B cell (primary cell): ENCODE measurements at regions not wholly inside any gene's neighbourhood (a gene's known extent, or its start where the extent isn't known, plus 50 kb on each side); places are given as distances from the start of the nearest gene placed in this dataset.

Source experiments
- ATAC-seq: fragments of 200-7000 bp; cut with Tn5 transposase; one replicate; pipeline ENCODE4 v1.10.0; 2021; ENCODE audit warnings: low read depth, mild to moderate bottlenecking, moderate number of reproducible peaks, moderate library complexity
- CTCF ChIA-PET: fragments of 350-600 bp; sonication (Branson Sonifier 250); formaldehyde crosslinking; loops from one replicate; lab custom pipeline; 2021; ENCODE audit warnings: antibody characterized with exemption, inconsistent platforms; lab: Charles Lee
- POLR2A ChIA-PET: fragments of 350-600 bp; sonication (Branson Sonifier 250); formaldehyde crosslinking; loops from one replicate; lab custom pipeline; 2021; ENCODE audit warnings: antibody characterized with exemption; lab: Charles Lee
- DNase-seq: peaks from one replicate; pipeline ENCODE4 v3.0.0; 2013
- H2AFZ ChIP-seq: 2 replicates; pipeline ENCODE4 v1.6.1; 2012; ENCODE audit warnings: mild to moderate bottlenecking, low read depth, low read length; ENCODE audit not compliant: insufficient read depth, poor library complexity, severe bottlenecking
- H3K27ac ChIP-seq, 2 donors: 1 replicate in 1 of 2; 2 replicates in 1 of 2; pipeline ENCODE4 v1.5.1; 2012 to 2013; ENCODE audit warnings: low read length in 2 of 2, mild to moderate bottlenecking in 2 of 2, moderate library complexity in 1 of 2
- H3K27me3 ChIP-seq, 4 experiments: fragments of 200-600 bp in 1 of 4; sonication (generic) in 1 of 4; replicated peaks in 1 of 4; 1 replicate in 2 of 4; 2 replicates in 2 of 4; pipeline versions ENCODE4 v1.6.1 to v1.7.0; 2013 to 2016; ENCODE audit warnings: low read length in 3 of 4, mild to moderate bottlenecking in 2 of 4, mixed read lengths in 1 of 4, moderate library complexity in 1 of 4; ENCODE audit not compliant: insufficient read depth in 4 of 4, control insufficient read depth in 3 of 4; ENCODE audit errors: control extremely low read depth in 1 of 4
- H3K36me3 ChIP-seq, 2 experiments: replicated peaks in 1 of 2; 1 replicate in 1 of 2; 2 replicates in 1 of 2; pipeline versions ENCODE4 v1.6.1 to v1.7.1; 2013; ENCODE audit warnings: low read length in 1 of 2; ENCODE audit not compliant: insufficient read depth in 2 of 2, control insufficient read depth in 1 of 2; ENCODE audit errors: control extremely low read depth in 1 of 2, extremely low read depth in 1 of 2
- H3K4me1 ChIP-seq, 2 donors: fragments of 200-600 bp in 1 of 2; sonication (generic) in 1 of 2; 1 replicate in 1 of 2; 2 replicates in 1 of 2; pipeline versions ENCODE4 v1.5.1 to v1.6.1; 2013 to 2017; ENCODE audit warnings: low read length in 2 of 2; ENCODE audit not compliant: control insufficient read depth in 2 of 2, insufficient read depth in 2 of 2
- H3K4me2 ChIP-seq: replicated peaks from 2 replicates; pipeline ENCODE3; 2012; ENCODE audit warnings: mild to moderate bottlenecking, low read depth, low read length; ENCODE audit not compliant: poor library complexity, severe bottlenecking
- H3K4me3 ChIP-seq, 5 experiments: fragments of 200-600 bp in 1 of 5; sonication (generic) in 1 of 5; 1 replicate in 3 of 5; 2 replicates in 2 of 5; pipeline versions ENCODE4 v1.5.1 to v1.7.0; 2011 to 2016; ENCODE audit warnings: low read length in 4 of 5, mild to moderate bottlenecking in 4 of 5, low read depth in 2 of 5, control low read depth in 1 of 5, moderate library complexity in 1 of 5; ENCODE audit not compliant: insufficient read depth in 1 of 5; ENCODE audit errors: control extremely low read depth in 1 of 5, extremely low read depth in 1 of 5
- H3K79me2 ChIP-seq: fragments of 200-600 bp; sonication (generic); one replicate; pipeline ENCODE4 v1.6.0; 2016; ENCODE audit warnings: low read length; ENCODE audit not compliant: control insufficient read depth, insufficient read depth
- H3K9ac ChIP-seq: fragments of 200-600 bp; sonication (generic); 2 replicates; pipeline ENCODE4 v1.6.1; 2017; ENCODE audit warnings: mild to moderate bottlenecking, low read length, moderate library complexity
- H3K9me3 ChIP-seq, 3 donors: one replicate each; pipeline versions ENCODE4 v1.6.1 to v1.7.1; 2013; ENCODE audit warnings: low read length in 2 of 3; ENCODE audit not compliant: control insufficient read depth in 2 of 3, insufficient read depth in 1 of 3; ENCODE audit errors: control extremely low read depth in 1 of 3
- H4K20me1 ChIP-seq: 2 replicates; pipeline ENCODE4 v1.6.0; 2012; ENCODE audit warnings: mild to moderate bottlenecking, low read length; ENCODE audit not compliant: insufficient read depth, control insufficient read depth, poor library complexity, severe bottlenecking
- H3K27ac Mint-ChIP-seq: one replicate; pipeline ENCODE4 v1.8.0; 2021; ENCODE audit warnings: mixed read lengths
- H3K27me3 Mint-ChIP-seq: one replicate; pipeline ENCODE4 v1.8.0; 2021; ENCODE audit warnings: mixed read lengths
- H3K4me1 Mint-ChIP-seq: one replicate; pipeline ENCODE4 v1.8.0; 2021; ENCODE audit warnings: mixed read lengths
- H3K4me3 Mint-ChIP-seq: one replicate; pipeline ENCODE4 v1.8.0; 2021; ENCODE audit warnings: mixed read lengths
- H3K9me3 Mint-ChIP-seq: one replicate; pipeline ENCODE4 v1.8.0; 2022; ENCODE audit warnings: mixed read lengths; ENCODE audit not compliant: insufficient read depth
- EZH2 ChIP-seq: IDR thresholded peaks from 2 replicates; pipeline ENCODE4 v1.6.1; 2012; ENCODE audit warnings: borderline replicate concordance, low read depth, mild to moderate bottlenecking, moderate library complexity, low read length; ENCODE audit not compliant: insufficient read depth, poor library complexity, severe bottlenecking
- WGBS: methylation state at CpG from one replicate; pipeline ENCODE4 v1.1.5; 2013; ENCODE audit warnings: missing lambda C conversion rate; ENCODE audit not compliant: insufficient coverage; 5-methylcytosine and 5-hydroxymethylcytosine counted together
- intact Hi-C: fragments of 100-400 bp; cut with micrococcal nuclease; formaldehyde crosslinking; loops from one replicate; pipeline ENCODE4 v1.10.0; 2022
- TF ChIP-seq, protein P1 (sequence below): fragments of 200-600 bp; IDR thresholded peaks from one replicate; pipeline ENCODE4 v1.8.0; 2022; ENCODE audit warnings: antibody characterized with exemption, mild to moderate bottlenecking

DNA sequence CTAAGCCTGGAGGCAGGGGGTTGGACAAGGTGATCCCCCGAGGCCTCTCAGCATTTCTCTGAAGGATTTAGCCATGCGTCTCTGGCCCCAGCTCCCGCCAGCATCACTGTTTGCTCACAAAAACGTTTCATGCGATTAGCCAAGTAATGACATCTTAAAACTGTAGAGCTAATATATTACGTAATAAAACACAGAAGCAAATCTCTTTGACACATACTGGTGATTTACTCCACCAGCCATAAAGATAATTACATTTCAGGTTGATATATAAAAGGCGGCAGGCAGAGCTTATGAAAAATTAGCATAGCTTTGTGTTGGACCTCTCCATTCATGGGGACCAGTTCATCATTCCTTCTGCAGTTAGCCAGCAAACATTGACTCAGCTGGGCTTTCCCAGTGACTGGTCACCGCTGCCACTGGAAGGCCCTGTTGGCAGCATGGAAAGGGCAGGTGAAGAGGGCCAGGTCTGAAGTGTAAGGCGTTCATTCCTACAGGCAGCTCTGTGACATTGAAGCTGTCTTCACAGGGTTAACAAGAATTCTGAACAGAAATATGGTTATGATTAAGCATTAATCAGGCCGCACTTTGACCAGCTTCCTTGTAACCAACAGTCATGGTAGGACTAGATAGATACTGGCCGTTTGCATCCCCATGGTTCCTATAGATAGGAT, 150.3 kb downstream of the NECTIN1 start:
- Histone ChIP-seq H3K4me3 (no peak overlapping the region), H3K27me3 (peaks cover 0 to 15% (median 5%) of the 10 kb centered on the region in 4 experiments), H3K4me2 (no peak overlapping the region), H3K79me2 (no peaks in the 10 kb centered on the region), H3K4me1 (peaks cover 5 to 8% of the 10 kb centered on the region in 2 donors), H3K9ac (no peak overlapping the region), H2AFZ (no peak overlapping the region), H4K20me1 (no peaks in the 10 kb centered on the region), H3K27ac (no peak overlapping the region), H3K9me3 (peaks cover 0 to 15% (median 0%) of the 10 kb centered on the region in 3 donors), H3K36me3 (no peaks in the 10 kb centered on the region)
- ChIA-PET POLR2A (no interaction called here), CTCF (no interaction called here)
- WGBS: 94% methylated on average over 5 of the region's 11 CpGs
- Mint-ChIP-seq H3K4me1 (peaks cover 12% of the 10 kb centered on the region), H3K27me3 (peaks cover 22% of the 10 kb centered on the region), H3K9me3 (peaks cover 4% of the 10 kb centered on the region), H3K4me3 (no peak overlapping the region), H3K27ac (no peak overlapping the region)
- no peak for DNase-seq
- ATAC-seq: no peak
- TF ChIP-seq, protein P1, sequence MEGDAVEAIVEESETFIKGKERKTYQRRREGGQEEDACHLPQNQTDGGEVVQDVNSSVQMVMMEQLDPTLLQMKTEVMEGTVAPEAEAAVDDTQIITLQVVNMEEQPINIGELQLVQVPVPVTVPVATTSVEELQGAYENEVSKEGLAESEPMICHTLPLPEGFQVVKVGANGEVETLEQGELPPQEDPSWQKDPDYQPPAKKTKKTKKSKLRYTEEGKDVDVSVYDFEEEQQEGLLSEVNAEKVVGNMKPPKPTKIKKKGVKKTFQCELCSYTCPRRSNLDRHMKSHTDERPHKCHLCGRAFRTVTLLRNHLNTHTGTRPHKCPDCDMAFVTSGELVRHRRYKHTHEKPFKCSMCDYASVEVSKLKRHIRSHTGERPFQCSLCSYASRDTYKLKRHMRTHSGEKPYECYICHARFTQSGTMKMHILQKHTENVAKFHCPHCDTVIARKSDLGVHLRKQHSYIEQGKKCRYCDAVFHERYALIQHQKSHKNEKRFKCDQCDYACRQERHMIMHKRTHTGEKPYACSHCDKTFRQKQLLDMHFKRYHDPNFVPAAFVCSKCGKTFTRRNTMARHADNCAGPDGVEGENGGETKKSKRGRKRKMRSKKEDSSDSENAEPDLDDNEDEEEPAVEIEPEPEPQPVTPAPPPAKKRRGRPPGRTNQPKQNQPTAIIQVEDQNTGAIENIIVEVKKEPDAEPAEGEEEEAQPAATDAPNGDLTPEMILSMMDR: no peak
- no peak for TF ChIP-seq EZH2
- intact Hi-C loops: no loop called here

DNA sequence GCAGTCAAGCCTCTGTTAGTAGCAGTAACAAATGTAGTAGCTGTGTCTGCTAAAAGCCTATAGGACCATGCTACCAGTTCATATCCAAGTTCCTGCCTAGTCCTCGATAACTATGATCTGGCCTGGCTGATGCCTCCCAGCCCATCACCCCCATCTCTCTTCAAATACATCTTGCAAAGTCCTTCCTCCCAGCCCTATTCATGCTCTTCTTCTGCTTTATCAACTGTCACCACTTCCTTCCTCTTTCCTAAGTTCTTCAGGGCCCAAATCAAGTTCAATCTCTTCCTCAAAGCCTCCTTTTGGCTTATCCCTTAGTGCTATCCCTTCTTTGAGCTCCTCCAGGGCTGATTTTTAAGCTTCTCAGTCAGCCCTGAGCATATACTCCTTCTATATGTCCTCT, 150.9 kb upstream of the THY1 start:
- Mint-ChIP-seq H3K4me3 (no peak overlapping the region), H3K27ac (no peak overlapping the region), H3K9me3 (peaks cover 2% of the 10 kb centered on the region), H3K27me3 (peaks cover 9% of the 10 kb centered on the region), H3K4me1 (peaks cover 13% of the 10 kb centered on the region)
- ATAC-seq: no peak
- intact Hi-C loops: no loop called here
- Histone ChIP-seq H3K9me3 (peaks cover 0 to 6% (median 0%) of the 10 kb centered on the region in 3 donors), H4K20me1 (no peaks in the 10 kb centered on the region), H2AFZ (no peak overlapping the region), H3K4me2 (peak overlapping the region; percentile 28), H3K79me2 (no peaks in the 10 kb centered on the region), H3K27ac (no peak overlapping the region), H3K4me3 (no peak overlapping the region), H3K27me3 (peaks cover 0 to 3% (median 0%) of the 10 kb centered on the region in 4 experiments), H3K36me3 (no peaks in the 10 kb centered on the region), H3K4me1 (peaks cover 7 to 18% of the 10 kb centered on the region in 2 donors), H3K9ac (no peak overlapping the region)
- CTCF ChIA-PET: no interaction called here
- WGBS: 13% methylated on average over 1 of the region's 1 CpG
- TF ChIP-seq, protein P1: no peak
- no peak for TF ChIP-seq EZH2
- POLR2A ChIA-PET: no interaction called here
- peak; percentile 20 for DNase-seq
